ENCODE measurements at regions not wholly inside any gene's neighbourhood (a gene's known extent, or its start where the extent isn't known, plus 50 kb on each side); places are given as distances from the start of the nearest gene placed in this dataset.
"Not testable (repeated sequence)": the region's sequence is repeated elsewhere in the genome, so short reads cannot be mapped to it uniquely, and the experiment has no call there.

DNA sequence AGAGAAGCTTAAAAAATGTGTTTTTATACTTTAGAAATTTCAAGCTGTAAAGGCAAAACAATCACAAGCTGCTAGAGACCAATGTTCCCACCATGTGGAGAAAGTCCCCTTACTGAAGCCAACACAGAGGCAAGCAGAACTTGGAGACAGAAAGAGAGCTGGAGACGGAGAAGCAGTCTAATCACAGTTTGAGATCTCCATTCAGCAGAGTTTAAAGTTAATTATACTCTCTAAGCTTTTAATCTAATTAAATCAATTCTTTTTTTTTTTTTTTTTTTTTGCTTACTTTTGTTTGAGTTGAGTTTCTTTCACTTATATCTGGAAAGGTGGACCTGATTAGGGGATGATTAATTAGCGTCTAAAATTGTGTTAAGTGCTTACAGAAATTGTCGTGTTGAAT is 1534.3 kb downstream of the MAT2B start:
- DNase-seq, result no peak

DNA sequence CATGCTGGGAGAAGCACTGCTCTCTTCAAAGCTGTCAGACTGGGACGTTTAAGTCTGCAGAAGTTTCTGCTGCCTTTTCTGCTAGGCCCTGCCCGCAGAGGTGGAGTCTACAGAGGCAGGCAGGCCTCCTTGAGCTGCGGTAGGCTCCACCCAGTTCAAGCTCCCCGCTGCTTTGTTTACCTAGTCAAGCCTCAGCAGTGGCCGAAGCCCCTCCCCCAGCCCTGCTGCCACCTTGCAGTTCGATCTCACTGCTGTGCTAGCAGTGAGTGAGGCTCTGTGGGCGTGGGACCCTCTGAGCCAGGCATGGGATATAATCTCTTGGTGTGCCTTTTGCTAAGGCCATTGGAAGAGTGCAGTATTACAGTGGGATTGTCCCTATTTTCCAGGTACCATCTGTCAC is 1540.5 kb downstream of the MAT2B start:
- DNase-seq, result not testable (repeated sequence)

DNA sequence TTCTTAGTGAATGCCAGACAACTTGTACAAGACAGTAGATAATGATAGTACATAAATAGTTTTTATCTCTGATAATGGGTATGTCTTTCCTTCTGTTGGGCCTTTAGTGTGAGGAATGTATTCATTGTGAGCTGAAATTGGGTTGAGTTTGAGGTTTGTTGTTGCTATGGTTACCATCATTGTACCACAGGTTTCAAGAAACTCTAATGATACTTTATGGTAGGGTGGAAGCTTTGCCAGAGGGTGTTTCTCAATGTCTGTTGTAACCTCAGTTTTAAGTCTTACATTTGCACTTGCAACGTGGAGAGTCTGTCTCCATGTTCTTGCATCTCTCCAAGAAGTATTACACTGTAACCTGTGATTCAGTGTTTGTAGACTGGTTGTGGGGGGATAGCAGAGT is 1550.1 kb downstream of the MAT2B start:
- DNase-seq, result no peak

DNA sequence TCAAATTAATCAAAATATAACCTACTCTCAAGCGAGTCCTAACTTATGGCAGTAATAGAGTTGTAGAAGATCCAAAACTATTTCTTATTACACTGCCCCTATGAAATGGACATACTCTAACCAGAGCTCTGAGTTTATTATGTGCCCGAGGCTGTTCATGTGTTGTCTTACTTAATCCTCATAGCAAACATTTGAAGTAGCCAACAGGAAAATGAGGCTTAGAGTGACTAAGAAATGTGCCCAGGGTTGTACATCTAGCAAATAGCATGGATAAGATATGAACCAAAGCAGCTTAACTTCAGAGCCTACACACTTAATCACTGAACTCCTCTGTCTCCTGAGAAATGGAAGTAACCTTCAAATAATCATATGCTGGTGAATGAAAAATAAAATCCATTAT is 1551.7 kb downstream of the MAT2B start:
- DNase-seq, result no peak

DNA sequence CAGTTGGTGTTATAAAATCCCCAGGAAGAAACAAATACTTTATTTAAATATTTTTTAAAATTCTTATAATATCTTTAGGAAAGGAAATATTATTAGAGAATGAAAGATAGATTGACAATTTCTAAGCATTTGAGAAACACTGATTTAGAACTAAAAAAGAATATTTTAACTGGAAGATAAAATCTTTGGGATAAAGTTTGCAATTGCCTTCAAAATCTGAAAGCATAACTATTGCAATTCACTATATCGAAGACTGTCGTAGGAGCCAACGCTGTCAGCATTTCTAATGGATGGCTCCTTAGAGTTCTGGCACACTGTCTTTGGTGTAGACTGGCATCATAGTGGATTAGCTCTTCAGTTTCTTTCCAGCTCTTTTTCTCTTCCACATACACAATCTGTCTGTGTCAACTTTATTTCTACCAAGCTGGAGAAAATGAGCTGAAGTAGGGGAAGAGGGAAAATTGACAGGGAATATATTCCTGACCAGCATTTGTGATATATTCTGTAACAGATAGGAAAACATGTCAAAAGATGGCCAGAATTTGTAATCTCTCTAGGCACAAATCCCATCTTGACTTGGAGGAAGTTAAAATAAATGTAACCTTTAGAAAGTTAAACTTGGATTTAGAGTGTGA is 1561.4 kb downstream of the MAT2B start:
- no peak for DNase-seq

DNA sequence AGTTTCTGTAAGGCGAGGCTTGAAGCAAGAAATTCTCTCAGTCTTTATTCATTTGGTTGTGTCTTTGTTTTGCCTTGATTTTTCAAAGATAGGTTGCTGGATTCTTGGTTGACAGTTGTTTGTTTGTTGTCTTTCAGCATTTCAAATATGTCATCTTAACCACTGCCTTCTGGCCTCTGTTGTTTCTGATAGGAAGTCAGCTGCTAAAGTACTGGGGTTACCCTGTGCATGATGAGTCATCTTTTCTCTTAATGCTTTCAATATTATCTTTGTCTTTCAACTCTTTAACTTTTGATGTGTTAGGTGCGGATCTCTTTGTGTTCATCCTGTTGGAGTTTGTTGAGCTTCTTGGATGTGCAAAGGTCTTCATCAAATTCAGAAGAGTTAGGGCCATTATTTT is 1571.3 kb downstream of the MAT2B start:
- DNase-seq, result no peak

DNA sequence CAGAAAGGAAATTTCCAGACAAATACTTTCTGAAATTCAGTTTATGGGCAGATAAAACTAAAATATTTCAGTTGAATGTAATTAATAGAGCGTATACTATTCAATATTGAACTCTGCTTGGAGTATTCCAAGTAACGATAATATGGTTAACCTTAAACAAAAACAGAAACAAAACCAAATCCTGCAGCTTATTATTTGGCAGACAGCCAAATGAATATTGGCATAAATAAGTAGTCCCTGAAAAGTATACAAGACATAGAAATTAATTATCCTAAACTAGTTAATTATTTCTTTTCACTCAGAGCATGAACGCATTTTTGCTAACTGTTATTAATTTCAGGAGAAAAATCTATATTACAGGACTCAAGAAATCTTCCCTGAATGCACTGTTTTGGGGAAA is 1574.0 kb downstream of the MAT2B start:
- no peak for DNase-seq

DNA sequence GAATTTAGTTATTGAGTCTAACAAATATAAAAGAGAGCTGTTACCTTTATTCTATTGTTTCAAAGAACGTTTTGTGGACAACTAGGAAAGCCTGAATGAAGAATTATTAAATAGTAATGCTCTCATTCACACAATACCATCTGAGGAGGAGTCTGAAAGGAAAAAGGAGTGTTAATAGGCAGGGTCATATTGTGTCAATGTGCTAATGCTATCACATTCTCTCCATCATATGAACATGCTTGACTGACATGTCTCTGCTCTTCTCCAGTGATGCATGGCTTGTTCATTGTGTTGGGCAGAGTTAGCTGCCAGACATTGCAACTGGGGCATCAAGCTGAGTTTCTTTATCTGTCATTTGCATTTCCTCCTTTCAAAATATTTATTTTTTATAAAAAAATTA is 1578.0 kb downstream of the MAT2B start:
- no peak for DNase-seq

DNA sequence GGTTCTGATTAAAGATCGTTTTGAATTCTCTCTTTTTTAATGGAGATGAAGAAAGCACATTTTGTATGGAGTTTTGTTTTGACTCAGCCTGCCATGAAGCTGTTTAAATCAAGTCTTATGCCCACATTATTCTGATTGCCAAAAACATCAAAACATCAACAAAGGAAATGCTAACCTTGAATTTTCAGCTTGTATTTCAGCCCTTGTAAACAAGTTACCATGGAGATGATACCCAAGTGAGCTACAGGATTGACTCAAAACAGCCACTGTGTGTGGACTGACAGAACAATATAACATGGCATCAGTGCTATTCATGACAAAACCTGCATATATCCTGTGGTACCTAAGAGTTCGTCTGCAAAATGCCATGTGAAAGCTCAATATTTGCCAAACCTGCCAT is 1581.0 kb downstream of the MAT2B start:
- no peak for DNase-seq

DNA sequence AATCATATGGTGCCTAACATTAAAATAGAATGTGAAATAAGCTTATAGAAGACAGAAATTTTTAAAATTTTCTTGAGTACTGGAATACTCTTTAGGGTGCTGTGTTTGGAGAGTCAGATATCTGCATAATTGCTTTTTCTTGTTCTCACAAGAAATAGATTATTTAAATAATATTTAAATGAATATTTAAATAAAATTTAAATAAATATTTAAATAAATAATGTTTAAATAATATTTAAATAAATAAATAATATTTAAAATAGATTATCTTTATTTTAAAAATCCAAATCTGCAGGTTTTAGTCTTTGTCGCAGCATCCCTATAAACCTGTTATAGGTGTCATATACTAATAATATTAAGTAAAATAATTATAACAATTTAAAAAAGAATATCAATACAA is 1589.4 kb downstream of the MAT2B start:
- no peak for DNase-seq

DNA sequence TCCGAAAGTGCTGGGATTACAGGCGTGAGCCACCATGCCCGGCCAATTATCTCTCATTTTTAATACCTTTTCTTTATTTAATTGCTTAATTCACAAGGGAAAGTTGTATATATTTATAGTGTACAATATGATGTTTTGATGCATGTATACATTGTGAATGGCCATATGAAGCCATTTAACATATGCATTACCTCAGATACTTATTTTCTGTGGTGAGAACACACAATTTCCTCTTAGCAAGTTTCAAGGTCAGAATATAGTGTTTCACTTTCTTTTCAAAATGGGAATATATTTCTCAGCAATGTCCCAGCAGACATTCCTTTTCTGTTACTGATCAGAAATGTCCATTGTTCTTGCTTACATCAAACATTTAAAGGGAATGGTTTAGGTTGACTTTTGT is 1596.3 kb downstream of the MAT2B start:
- DNase-seq, result no peak

DNA sequence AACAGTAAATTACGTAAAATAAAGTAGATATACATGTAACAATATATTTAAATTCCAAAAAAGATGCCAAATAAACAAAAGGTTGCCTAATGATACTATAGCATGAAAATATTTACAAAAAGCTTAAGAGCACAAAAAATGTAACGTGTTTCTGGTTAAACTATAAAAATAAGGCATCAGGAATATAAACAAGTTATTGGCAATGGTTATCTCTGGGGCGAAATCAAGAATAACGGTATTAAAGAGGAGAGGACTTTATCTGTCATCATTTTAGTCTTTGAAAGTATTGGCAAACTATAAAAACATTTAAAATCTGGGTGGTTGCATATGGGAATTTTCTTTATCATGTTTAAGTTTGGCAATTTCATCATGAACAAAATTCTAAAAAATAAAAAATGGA is 1599.2 kb downstream of the MAT2B start:
- no peak for DNase-seq

DNA sequence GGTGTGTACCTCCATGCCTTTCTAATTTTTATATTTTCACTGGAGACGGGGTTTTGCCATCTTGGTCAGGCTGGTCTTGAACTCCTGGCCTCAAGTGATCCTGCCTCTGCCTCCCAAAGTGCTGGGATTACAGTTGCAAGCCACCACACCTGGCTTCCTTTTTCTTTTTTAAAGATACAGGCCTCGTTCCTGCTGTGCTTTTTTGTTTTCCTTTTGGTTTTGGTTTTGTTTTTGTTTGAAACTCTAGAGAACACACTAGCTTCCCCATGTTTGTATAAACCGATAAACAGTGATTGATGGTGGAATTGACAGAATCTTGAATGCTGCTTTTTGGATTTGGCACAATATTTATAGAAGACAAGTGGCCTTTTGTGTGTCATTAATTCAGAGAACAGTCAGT is 1603.4 kb downstream of the MAT2B start:
- DNase-seq, result no peak

DNA sequence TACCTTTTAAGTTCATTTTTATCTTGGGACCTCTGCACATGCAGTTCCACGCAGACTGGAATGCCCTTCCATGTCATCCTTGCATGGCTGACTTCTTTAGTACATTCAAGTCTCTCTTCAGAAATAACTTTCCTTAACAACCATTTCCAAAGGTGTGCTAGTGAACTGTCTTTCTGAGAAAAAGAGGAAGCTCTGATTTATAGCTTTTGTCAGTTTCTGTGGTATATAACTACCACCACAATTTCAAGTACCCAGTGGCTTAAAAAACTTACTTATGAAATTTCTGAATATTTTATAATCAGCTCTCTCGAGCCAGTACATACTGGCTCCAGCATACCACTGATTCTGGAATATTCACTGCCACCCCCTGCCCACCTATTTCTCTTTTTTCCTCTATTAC is 1613.8 kb downstream of the MAT2B start:
- DNase-seq, result no peak

DNA sequence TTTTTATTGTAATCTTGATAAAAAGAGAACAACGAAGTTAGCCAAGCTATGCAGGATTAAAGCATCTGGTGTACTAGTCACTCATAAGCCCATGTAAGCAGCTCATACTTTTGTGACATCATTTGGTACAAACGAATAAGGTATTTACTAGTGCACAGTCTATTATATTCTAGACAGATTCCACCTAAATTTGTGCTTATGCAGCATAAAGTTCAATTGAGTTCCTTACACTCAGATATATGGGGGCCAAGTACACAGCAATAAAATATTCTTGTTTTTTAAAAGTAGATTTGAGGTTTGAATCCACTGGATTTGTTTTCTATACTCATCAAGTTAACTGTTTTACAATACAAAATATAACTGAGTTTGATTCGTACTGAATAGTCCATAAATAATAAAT is 1621.2 kb downstream of the MAT2B start:
- no peak for DNase-seq

DNA sequence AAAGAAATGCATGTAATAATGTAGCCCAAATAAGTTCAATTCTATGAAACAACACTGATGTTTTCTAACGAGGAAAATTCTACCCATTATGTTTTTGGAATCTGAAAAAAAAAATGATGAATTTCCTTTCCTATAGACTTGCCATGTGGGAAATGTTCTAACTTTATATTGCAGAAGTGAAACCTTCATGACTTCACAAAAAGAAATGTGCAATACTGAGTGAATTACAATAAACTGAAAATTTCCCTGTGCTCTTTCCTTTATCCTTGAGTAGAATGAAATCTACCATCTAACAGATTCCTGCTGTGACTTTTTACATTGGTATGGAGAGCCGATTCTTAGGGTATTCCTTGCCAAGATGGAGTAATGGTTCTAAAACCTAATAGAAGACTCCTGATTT is 1622.5 kb downstream of the MAT2B start:
- no peak for DNase-seq

DNA sequence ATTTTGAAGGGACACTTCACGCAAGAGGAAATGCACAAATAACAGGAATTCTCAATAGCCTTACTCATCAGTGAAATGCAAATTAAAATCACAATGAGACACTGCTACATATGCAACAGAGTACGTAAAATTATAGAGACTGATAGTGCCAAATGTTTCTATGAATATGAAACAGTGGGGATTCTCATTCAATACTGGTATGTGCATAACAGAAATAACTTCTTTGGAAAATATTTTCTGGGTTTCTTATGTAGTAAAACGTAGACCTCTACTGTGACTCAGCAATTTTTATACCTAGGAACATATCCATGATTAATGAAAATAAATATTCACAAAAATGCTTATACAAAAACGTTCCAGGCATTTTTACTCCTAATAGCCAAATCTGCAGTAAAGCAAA is 1625.2 kb downstream of the MAT2B start:
- DNase-seq, result no peak

DNA sequence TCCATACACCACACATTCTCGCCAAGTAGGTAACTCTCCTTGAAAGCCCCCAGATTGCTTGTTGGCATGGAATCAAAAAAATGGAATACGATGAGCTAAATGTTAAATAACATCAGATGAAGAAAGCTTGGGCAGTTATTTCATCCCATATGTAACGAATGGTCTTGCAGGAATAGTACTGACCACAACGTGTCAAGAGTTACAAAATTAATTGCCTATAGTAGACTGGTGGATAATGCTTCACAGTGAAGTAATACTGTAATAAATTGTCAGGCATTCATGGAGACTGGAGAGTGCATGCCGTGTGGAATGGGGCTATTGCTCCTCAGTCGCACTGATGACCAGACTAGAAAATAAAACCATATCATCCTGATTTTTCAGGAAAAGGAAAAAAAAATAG is 1628.7 kb downstream of the MAT2B start:
- DNase-seq, result no peak

DNA sequence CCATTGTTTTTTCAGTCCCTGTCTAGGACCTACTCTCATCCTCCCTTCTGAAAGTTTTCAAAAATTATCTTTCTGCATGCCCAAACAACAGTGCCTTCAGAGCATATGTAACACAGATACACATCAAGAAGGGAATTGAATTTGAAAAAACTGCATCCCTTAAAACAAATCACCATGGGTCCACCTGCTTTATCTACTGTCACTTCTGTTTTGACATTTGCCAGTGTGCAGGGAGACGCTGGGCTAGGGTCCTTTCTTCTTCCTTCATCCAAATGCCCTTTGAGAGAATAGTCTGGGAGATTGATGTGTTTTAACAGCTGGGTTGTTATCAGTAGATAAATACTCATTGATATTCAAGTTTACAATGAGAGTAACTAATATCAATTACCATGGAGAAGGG is 1630.1 kb downstream of the MAT2B start:
- DNase-seq, result no peak

DNA sequence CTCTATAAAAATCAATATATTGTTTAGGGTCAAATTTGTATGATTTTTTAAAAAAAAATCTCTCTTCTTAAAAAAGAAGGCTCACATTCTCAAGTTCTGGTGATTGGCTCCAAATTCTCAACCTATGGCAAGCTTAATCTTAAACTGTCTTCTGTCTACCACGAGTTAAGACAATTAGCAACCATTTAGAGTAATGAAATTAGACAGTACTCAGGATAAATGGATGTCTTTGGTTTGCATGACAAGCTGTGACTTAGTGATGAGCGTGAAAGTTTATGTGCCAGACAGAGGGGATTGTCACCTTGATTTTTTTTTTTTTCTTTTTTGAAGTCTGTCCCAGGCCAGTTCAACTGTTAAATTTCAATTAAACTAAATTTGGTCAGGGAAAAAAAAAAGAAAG is 1632.3 kb downstream of the MAT2B start:
- no peak for DNase-seq

DNA sequence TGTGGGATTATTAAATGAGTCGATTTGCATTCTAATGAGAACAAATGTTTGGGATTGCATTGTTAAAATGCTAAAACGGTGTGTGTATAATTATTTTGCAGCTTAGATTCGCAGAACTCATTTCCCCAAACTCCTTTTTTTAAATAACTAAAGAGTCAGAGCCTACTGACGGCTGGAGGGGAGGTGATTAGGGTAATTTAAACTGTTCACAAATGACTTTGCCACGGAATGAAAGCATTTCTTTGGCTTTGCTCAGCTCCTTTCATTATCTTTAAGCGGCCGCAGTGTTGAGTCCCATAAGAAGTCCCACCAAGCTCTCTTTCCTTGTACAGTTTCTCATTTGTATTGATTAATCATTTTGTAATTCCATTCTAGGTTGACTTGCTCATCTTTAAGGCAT is 1632.8 kb downstream of the MAT2B start:
- no peak for DNase-seq

DNA sequence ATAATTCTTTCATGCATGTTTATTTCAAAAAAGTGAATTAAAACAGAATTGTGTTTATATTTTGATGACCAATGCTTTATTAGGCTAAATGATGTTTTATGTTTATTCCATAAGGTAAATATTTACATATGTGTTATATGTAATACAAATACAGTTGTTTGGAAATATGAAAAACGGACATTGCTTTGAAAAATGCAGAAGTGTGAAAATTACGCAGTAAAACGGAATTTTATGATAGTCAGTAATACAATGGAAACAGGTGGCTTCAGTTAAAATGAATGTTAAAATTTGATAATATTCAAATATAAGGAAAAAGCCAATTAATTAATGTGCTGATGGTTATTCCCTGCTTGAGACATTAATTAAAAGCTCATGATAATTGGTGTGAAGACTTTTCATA is 1633.8 kb downstream of the MAT2B start:
- no peak for DNase-seq

DNA sequence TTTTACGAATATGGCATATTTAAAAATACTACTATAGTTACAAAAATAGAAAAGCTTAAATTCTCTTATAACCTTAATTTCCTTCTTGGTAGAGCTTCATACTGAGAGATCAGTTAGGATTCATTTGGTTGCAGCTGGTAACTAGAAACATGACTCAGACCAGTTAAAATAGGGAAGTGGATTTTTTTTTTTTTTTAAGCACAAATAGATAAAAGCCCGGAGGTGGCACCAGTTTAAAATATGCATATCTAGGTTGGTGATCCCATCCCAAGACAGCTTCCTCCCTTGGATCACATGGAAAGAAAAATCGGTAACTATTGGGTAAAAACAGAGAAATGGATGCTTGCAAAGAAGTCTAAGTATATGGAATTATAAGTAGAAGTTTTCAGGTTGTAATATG is 1634.3 kb downstream of the MAT2B start:
- no peak for DNase-seq

DNA sequence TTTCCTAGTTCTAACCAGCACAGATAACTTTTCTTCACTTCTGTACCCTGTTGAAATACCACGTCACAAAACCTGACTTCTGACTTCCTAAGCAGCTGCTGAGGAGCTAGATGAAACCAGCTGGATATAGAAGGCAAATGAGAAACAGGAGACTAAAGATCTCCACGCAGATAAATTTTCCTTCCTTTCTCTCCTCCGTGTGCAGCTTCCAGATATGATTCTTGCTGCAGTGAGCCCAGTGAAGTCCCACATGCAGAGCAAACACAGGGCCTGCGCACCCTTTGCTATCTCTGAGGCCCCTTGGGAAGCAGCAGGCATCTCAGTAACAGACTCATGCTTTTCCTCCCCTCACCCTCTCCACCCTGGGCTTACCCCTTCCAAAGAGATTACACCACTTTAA is 1638.3 kb downstream of the MAT2B start:
- no peak for DNase-seq

DNA sequence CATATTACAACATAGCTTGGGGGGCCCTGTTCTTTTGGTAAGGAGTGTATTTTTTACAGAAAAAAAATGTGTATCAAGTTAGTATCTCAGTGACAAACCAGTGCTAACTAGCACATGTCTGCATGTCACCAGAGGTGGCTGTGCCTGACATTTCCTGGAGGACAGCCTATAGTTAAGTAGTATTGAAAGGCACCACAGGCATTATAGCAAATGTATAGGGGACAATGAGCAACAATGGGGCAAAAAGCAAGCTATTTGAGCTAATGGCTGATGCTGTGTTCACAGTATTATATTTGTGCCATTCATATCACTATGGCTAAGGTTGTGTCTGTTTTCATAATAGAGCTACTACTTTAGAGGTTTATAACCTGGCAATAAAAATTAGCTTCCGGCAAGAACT is 1644.0 kb downstream of the MAT2B start:
- DNase-seq, result no peak

DNA sequence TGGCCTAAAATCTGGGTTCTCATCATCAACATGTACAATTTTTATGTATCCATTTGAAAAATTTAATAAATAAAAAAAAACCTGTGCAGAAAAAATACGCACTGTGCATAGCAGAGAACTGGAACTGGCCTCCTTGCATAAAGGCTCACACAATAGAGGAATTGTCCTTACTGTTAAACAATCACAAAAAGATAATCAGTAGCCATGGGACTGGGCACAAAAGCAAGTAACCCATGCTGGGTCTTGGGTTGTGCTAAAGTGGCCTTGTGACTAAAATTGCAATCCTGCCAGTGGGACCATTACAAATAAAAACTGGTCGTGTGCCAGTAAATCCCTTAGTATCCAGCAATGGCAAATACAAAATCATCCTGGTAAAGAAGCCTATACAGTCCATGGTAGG is 1646.6 kb downstream of the MAT2B start:
- no peak for DNase-seq

Data from left hindlimb (tissue), 1 donor.